IMR-90 (cell line): ENCODE measurements at regions not wholly inside any gene's neighbourhood (a gene's known extent, or its start where the extent isn't known, plus 50 kb on each side); places are given as distances from the start of the nearest gene placed in this dataset.
"Not testable (repeated sequence)": the region's sequence is repeated elsewhere in the genome, so short reads cannot be mapped to it uniquely, and the experiment has no call there.

Source experiments
- ATAC-seq: fragments of 200-7000 bp; cut with Tn5 transposase; 2 replicates; pipeline ENCODE4 v1.9.1; 2020; ENCODE audit warnings: low read depth, mild to moderate bottlenecking, moderate library complexity
- BruUV-seq: library from RNA; stranded (reverse); fragments of 400-500 nt; replicated peaks from 2 replicates; lab custom pipeline; 2021; lab: Mats Ljungman, UMichigan
- CTCF ChIA-PET: fragments of 300-600 bp; formaldehyde crosslinking; extraction: SDS; loops from one replicate; lab custom pipeline; 2021; ENCODE audit warnings: antibody characterized with exemption; lab: Yijun Ruan, JAX
- POLR2A ChIA-PET: fragments of 300-600 bp; sonication (Branson Sonifier 250); formaldehyde crosslinking; loops from one replicate; lab custom pipeline; 2022; ENCODE audit warnings: antibody characterized with exemption; ENCODE audit not compliant: unreplicated experiment; lab: Charles Lee
- DNase-seq: peaks from one replicate; pipeline ENCODE4 v3.0.0; 2013
- H2AFZ ChIP-seq: replicated peaks from 2 replicates; pipeline ENCODE3; 2013; ENCODE audit warnings: low read length, mild to moderate bottlenecking; ENCODE audit not compliant: poor library complexity
- H2AK5ac ChIP-seq: 2 replicates; pipeline ENCODE4 v1.6.1; 2013; ENCODE audit warnings: low read depth, low read length, inconsistent platforms
- H2AK9ac ChIP-seq: replicated peaks from 2 replicates; pipeline ENCODE3; 2013; ENCODE audit warnings: mild to moderate bottlenecking, low read depth, low read length, moderate library complexity; ENCODE audit not compliant: poor library complexity
- H2BK120ac ChIP-seq: 2 replicates; pipeline ENCODE4 v1.6.1; 2013; ENCODE audit warnings: low read depth, low read length, inconsistent platforms
- H2BK15ac ChIP-seq: 3 replicates; pipeline ENCODE4 v1.6.1; 2013; ENCODE audit warnings: low read depth, low read length, inconsistent platforms
- H2BK20ac ChIP-seq: 2 replicates; pipeline ENCODE4 v1.6.1; 2013; ENCODE audit warnings: low read depth, mild to moderate bottlenecking, inconsistent platforms, low read length, moderate library complexity
- H2BK5ac ChIP-seq: 2 replicates; pipeline ENCODE4 v1.6.1; 2013; ENCODE audit warnings: mild to moderate bottlenecking, low read depth, low read length, inconsistent platforms; ENCODE audit not compliant: poor library complexity, severe bottlenecking
- H3K14ac ChIP-seq: replicated peaks from 2 replicates; pipeline ENCODE4 v1.6.1; 2013; ENCODE audit warnings: low read depth, low read length, inconsistent platforms
- H3K18ac ChIP-seq: 2 replicates; pipeline ENCODE4 v1.6.1; 2013; ENCODE audit warnings: low read depth, low read length, control low read depth
- H3K23ac ChIP-seq: 2 replicates; pipeline ENCODE4 v1.6.1; 2013; ENCODE audit warnings: low read depth, low read length, inconsistent platforms
- H3K27ac ChIP-seq: 2 replicates; pipeline ENCODE4 v1.5.1; 2013; ENCODE audit warnings: mild to moderate bottlenecking, control low read depth, low read length; ENCODE audit not compliant: insufficient read depth
- H3K27me3 ChIP-seq: 2 replicates; pipeline ENCODE4 v1.6.1; 2013; ENCODE audit warnings: low read length; ENCODE audit not compliant: control insufficient read depth, insufficient read depth
- H3K36me3 ChIP-seq: 2 replicates; pipeline ENCODE4 v1.6.1; 2013; ENCODE audit warnings: low read length, mixed read lengths; ENCODE audit not compliant: control insufficient read depth, insufficient read depth
- H3K4ac ChIP-seq: 2 replicates; pipeline ENCODE4 v1.6.1; 2013; ENCODE audit warnings: low read depth, low read length, inconsistent platforms
- H3K4me1 ChIP-seq: 2 replicates; pipeline ENCODE4 v1.6.1; 2013; ENCODE audit warnings: low read length, mixed read lengths; ENCODE audit not compliant: control insufficient read depth, insufficient read depth
- H3K4me2 ChIP-seq: 2 replicates; pipeline ENCODE4 v1.6.1; 2013; ENCODE audit warnings: low read depth, mild to moderate bottlenecking, control low read depth, low read length, moderate library complexity
- H3K4me3 ChIP-seq: 2 replicates; pipeline ENCODE4 v1.5.1; 2013; ENCODE audit warnings: low read depth, mild to moderate bottlenecking, control low read depth, low read length, moderate library complexity; ENCODE audit not compliant: insufficient read depth
- H3K56ac ChIP-seq: 2 replicates; pipeline ENCODE4 v1.6.1; 2013; ENCODE audit warnings: low read length, inconsistent platforms; ENCODE audit not compliant: insufficient read depth; ENCODE audit errors: extremely low read depth
- H3K79me1 ChIP-seq, 2 experiments: 2 replicates each; pipeline ENCODE4 v1.6.1; 2013; ENCODE audit warnings: low read length in 2 of 2, inconsistent platforms in 1 of 2, low read depth in 1 of 2
- H3K9ac ChIP-seq: 2 replicates; pipeline ENCODE4 v1.6.1; 2013; ENCODE audit warnings: low read depth, low read length, control low read depth
- H3K9me1 ChIP-seq: 2 replicates; pipeline ENCODE4 v1.6.1; 2013; ENCODE audit warnings: low read length, inconsistent platforms; ENCODE audit not compliant: insufficient read depth
- H3K9me3 ChIP-seq: 2 replicates; pipeline ENCODE4 v1.6.1; 2013; ENCODE audit warnings: low read length; ENCODE audit not compliant: control insufficient read depth, insufficient read depth
- H4K20me1 ChIP-seq: 2 replicates; pipeline ENCODE4 v1.6.1; 2013; ENCODE audit warnings: low read length, inconsistent platforms; ENCODE audit not compliant: insufficient read depth
- H4K5ac ChIP-seq: 2 replicates; pipeline ENCODE4 v1.6.1; 2013; ENCODE audit warnings: mild to moderate bottlenecking, low read depth, low read length, control low read depth
- H4K8ac ChIP-seq, 2 experiments: 2 replicates each; pipeline ENCODE4 v1.6.1; 2013; ENCODE audit warnings: low read depth in 2 of 2, low read length in 2 of 2, control low read depth in 1 of 2, inconsistent platforms in 1 of 2
- H4K91ac ChIP-seq: 2 replicates; pipeline ENCODE4 v1.6.1; 2013; ENCODE audit warnings: low read depth, low read length, inconsistent platforms; ENCODE audit not compliant: insufficient read depth
- WGBS, 2 experiments: methylation state at CpG; one replicate each; pipeline versions ENCODE4 v1.1.5 to v1.1.7; 2013; ENCODE audit warnings: missing lambda C conversion rate in 2 of 2; ENCODE audit not compliant: insufficient read length in 1 of 2; ENCODE audit errors: extremely low coverage in 2 of 2; 5-methylcytosine and 5-hydroxymethylcytosine counted together
- dilution Hi-C: fragments of 300-500 bp; cut with HindIII; formaldehyde crosslinking; loops from one replicate; pipeline ENCODE4 v1.14.3; 2018; ENCODE audit warnings: low sequenced_read_pairs; ENCODE audit not compliant: unreplicated experiment
- in situ Hi-C: fragments of 300-500 bp; cut with MboI; formaldehyde crosslinking; loops from 3 replicates; pipeline ENCODE4 v1.14.3; 2019; ENCODE audit warnings: low sequenced_read_pairs, inconsistent platforms, mixed read lengths
- intact Hi-C: fragments of 100-400 bp; cut with micrococcal nuclease; formaldehyde crosslinking; loops from 2 replicates; pipeline ENCODE4 v1.10.0; 2022

GRCh38 chrX:120702337-120702736, 72.5 kb upstream of the C1GALT1C1 start:
- H3K4me3 ChIP-seq, H3K56ac ChIP-seq, H3K18ac ChIP-seq, H2BK120ac ChIP-seq, H2BK20ac ChIP-seq, H3K9me3 ChIP-seq, H3K4ac ChIP-seq, POLR2A ChIA-PET, H4K5ac ChIP-seq, dilution Hi-C loops, H2AK9ac ChIP-seq, H3K36me3 ChIP-seq, in situ Hi-C loops, H3K79me1 ChIP-seq, H3K4me2 ChIP-seq, CTCF ChIA-PET, H3K27me3 ChIP-seq, H4K20me1 ChIP-seq, intact Hi-C loops, H2AK5ac ChIP-seq, BruUV-seq, H3K23ac ChIP-seq, H4K91ac ChIP-seq, H2BK5ac ChIP-seq, H3K4me1 ChIP-seq, H4K8ac ChIP-seq, H2BK15ac ChIP-seq, H3K9ac ChIP-seq, H3K9me1 ChIP-seq, ATAC-seq, H3K27ac ChIP-seq, H3K14ac ChIP-seq, DNase-seq, H2AFZ ChIP-seq: not testable (repeated sequence)
- WGBS, 2 experiments = no CpG with 5 or more reads among the region's 2 CpGs
